BE2C (cell line): ENCODE measurements at regions not wholly inside any gene's neighbourhood (a gene's known extent, or its start where the extent isn't known, plus 50 kb on each side); places are given as distances from the start of the nearest gene placed in this dataset.

ENCODE experiments used
- DNase-seq: peaks from one replicate; pipeline ENCODE4 v3.0.0-alpha.2; 2020
- H3K27me3 ChIP-seq: fragments of 250-450 bp; sonication (Bioruptor Pico); 2 replicates; pipeline ENCODE4 v1.5.1; 2020; ENCODE audit warnings: mild to moderate bottlenecking
- H3K36me3 ChIP-seq: fragments of 250-450 bp; sonication (Bioruptor Pico); 2 replicates; pipeline ENCODE4 v1.5.1; 2020; ENCODE audit warnings: mild to moderate bottlenecking
- H3K4me1 ChIP-seq: fragments of 250-450 bp; sonication (Bioruptor Pico); 2 replicates; pipeline ENCODE4 v1.5.1; 2020
- H3K4me3 ChIP-seq: 2 replicates; pipeline ENCODE4 v1.5.1; 2011; ENCODE audit warnings: low read depth, low read length
- H3K9me3 ChIP-seq: fragments of 250-450 bp; sonication (Bioruptor Pico); 2 replicates; pipeline ENCODE4 v1.5.1; 2020
- TF ChIP-seq, protein P1 (sequence below): IDR thresholded peaks from 2 replicates; pipeline ENCODE4 v1.5.1; 2012; ENCODE audit warnings: mild to moderate bottlenecking, low read depth, low read length

GRCh38 chr22:27438271-27438980 is 363.1 kb downstream of the MN1 start:
- H3K4me1 ChIP-seq: peaks cover 8% of the 10 kb centered on the region; the same call in 1 of the 2 replicates
- no peaks in the 10 kb centered on the region for H3K27me3 ChIP-seq
- H3K9me3 ChIP-seq: no peaks in the 10 kb centered on the region
- H3K36me3 ChIP-seq: no peaks in the 10 kb centered on the region
- TF ChIP-seq, protein P1, sequence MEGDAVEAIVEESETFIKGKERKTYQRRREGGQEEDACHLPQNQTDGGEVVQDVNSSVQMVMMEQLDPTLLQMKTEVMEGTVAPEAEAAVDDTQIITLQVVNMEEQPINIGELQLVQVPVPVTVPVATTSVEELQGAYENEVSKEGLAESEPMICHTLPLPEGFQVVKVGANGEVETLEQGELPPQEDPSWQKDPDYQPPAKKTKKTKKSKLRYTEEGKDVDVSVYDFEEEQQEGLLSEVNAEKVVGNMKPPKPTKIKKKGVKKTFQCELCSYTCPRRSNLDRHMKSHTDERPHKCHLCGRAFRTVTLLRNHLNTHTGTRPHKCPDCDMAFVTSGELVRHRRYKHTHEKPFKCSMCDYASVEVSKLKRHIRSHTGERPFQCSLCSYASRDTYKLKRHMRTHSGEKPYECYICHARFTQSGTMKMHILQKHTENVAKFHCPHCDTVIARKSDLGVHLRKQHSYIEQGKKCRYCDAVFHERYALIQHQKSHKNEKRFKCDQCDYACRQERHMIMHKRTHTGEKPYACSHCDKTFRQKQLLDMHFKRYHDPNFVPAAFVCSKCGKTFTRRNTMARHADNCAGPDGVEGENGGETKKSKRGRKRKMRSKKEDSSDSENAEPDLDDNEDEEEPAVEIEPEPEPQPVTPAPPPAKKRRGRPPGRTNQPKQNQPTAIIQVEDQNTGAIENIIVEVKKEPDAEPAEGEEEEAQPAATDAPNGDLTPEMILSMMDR: 0 out of 2 replicates have a peak, but pooled peaks have one; percentile 8
- DNase-seq: peak; percentile 73
- H3K4me3 ChIP-seq: peak overlapping the region; percentile 41

GRCh38 chr22:27439131-27439530 is 362.4 kb downstream of the MN1 start:
- Histone ChIP-seq H3K4me1 (peaks cover 8% of the 10 kb centered on the region; the same call in 1 of the 2 replicates), H3K36me3 (no peaks in the 10 kb centered on the region), H3K4me3 (no peak overlapping the region), H3K27me3 (no peaks in the 10 kb centered on the region), H3K9me3 (no peaks in the 10 kb centered on the region)
- TF ChIP-seq, protein P1: no peak
- no peak for DNase-seq

- Histone ChIP-seq H3K36me3 (no peaks in the 10 kb centered on the region), H3K27me3 (no peaks in the 10 kb centered on the region), H3K9me3 (no peaks in the 10 kb centered on the region), H3K4me3 (no peak overlapping the region), H3K4me1 (peaks cover 7% of the 10 kb centered on the region; the same call in 1 of the 2 replicates)
- TF ChIP-seq, protein P1: no peak
- DNase-seq: no peak
Observed at GRCh38 chr22:27440304-27440865, 361.2 kb downstream of the MN1 start.

DNA sequence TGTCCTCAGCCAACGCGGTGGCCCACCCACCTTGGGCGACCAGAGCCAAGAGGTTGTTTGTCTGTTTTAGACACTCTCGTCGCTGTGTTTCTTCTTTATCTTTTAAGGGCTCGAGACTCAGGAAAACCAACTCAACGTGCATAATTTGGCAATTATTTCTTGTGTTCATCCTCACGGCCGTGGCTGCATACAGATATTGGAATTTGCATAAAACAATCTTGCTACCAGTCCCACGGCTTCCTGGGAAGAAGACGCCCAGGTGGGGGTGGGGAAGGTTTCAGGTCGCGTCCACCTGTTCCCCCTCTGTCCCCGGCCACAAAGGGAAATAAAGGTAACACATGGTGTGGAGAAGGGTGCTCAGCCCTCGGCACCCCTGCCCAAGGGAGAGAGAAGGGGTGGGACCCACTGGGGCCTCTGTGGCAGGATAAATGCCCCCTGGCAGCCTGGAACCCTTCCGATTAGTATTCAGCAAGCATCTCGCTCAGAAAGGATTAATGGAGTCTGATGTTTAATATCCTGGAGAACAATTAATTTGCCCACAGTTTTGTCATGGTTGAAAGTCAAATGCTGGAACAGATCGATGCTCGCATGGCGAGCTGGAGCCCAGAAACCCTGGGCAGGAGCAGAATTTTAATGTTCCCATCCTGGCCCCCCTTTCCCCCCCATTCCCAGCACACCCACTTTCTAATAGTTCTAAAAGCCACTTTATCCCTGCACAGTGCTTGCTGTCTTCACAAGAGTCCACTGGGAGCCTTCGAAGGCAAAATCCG is 359.7 kb downstream of the MN1 start:
- TF ChIP-seq, protein P1: no peak
- Histone ChIP-seq H3K4me1 (peaks cover 3% of the 10 kb centered on the region; the same call in 1 of the 2 replicates), H3K9me3 (no peaks in the 10 kb centered on the region), H3K4me3 (no peak overlapping the region), H3K27me3 (no peaks in the 10 kb centered on the region), H3K36me3 (no peaks in the 10 kb centered on the region)
- no peak for DNase-seq

DNA sequence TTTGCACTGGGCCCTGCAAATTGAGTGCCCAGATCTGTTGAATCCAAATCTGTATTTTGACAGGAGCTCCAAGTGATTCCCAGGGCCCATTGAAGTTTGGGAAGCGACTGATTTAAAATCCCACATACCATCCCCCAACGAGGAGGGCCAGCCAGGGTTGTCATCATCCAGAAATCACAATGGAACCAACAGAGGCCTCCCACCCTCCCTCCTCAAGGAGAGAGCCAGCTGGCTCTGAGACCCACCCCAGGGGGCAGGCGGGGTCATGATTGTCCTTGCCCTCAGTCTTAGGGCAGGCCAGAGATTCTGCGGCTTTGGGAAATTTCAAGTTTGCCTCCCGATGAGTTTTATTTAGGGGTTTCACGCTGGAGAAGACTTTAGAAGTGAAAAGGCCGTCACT is 358.2 kb downstream of the MN1 start:
- H3K9me3 ChIP-seq: no peaks in the 10 kb centered on the region
- no peak for DNase-seq
- no peak overlapping the region for H3K4me3 ChIP-seq
- H3K36me3 ChIP-seq: no peaks in the 10 kb centered on the region
- no peaks in the 10 kb centered on the region for H3K27me3 ChIP-seq
- TF ChIP-seq, protein P1: no peak
- peaks cover 3% of the 10 kb centered on the region; the same call in 1 of the 2 replicates for H3K4me1 ChIP-seq
